Transverse colon (tissue), 4 donors: ENCODE measurements at regions not wholly inside any gene's neighbourhood (a gene's known extent, or its start where the extent isn't known, plus 50 kb on each side); places are given as distances from the start of the nearest gene placed in this dataset.

ENCODE experiments used
- EP300 ChIP-seq: sonication (generic); formaldehyde crosslinking; IDR thresholded peaks from one replicate; pipeline ENCODE4 v1.6.1; 2017; ENCODE audit warnings: antibody characterized with exemption, low read depth
- POLR2A ChIP-seq: fragments of 450-650 bp; IDR thresholded peaks from one replicate; pipeline ENCODE4 v1.6.1; 2016; ENCODE audit warnings: antibody characterized with exemption, mild to moderate bottlenecking, moderate library complexity
- POLR2AphosphoS5 ChIP-seq, 3 donors: sonication (generic); formaldehyde crosslinking; IDR thresholded peaks; one replicate each; pipeline ENCODE4 v1.6.1; 2016; ENCODE audit warnings: antibody characterized with exemption in 3 of 3
- TF ChIP-seq, protein P1 (sequence below), 5 experiments: fragments of 200-600 bp in 3 of 5; fragments of 450-650 bp in 2 of 5; sonication (generic) in 3 of 5; IDR thresholded peaks; 1 replicate in 2 of 5; 2 replicates in 3 of 5; pipeline ENCODE4 v1.5.1; 2016 to 2017; ENCODE audit warnings: antibody characterized with exemption in 5 of 5, inconsistent platforms in 3 of 5, mild to moderate bottlenecking in 2 of 5, moderate library complexity in 1 of 5

DNA sequence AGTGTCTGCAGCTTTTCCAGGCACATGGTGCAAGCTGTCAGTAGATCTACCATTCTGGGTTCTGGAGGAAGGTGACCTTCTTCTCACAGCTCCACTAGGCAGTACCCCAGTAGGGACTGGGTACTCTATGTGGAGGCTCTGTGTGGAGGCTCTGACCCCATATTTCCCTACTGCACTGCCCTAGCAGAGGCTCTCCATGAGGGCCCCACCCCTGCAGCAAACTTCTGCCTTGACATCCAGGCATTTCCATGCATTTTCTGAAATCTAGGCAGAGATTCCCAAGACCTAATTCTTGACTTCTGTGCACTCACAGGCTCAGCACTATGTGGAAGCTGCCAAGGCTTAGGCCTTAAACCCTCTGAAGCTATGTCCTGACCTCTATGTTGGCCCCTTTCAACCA lies 1060.0 kb downstream of the NAALADL2 start:
- TF ChIP-seq, protein P1, sequence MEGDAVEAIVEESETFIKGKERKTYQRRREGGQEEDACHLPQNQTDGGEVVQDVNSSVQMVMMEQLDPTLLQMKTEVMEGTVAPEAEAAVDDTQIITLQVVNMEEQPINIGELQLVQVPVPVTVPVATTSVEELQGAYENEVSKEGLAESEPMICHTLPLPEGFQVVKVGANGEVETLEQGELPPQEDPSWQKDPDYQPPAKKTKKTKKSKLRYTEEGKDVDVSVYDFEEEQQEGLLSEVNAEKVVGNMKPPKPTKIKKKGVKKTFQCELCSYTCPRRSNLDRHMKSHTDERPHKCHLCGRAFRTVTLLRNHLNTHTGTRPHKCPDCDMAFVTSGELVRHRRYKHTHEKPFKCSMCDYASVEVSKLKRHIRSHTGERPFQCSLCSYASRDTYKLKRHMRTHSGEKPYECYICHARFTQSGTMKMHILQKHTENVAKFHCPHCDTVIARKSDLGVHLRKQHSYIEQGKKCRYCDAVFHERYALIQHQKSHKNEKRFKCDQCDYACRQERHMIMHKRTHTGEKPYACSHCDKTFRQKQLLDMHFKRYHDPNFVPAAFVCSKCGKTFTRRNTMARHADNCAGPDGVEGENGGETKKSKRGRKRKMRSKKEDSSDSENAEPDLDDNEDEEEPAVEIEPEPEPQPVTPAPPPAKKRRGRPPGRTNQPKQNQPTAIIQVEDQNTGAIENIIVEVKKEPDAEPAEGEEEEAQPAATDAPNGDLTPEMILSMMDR (IDR thresholded peaks at IDR 0.05): no peak
- no peak for TF ChIP-seq POLR2A
- TF ChIP-seq POLR2AphosphoS5 (IDR thresholded peaks at IDR 0.05): no peak
- TF ChIP-seq EP300: no peak
